ENCODE measurements at regions not wholly inside any gene's neighbourhood (a gene's known extent, or its start where the extent isn't known, plus 50 kb on each side); places are given as distances from the start of the nearest gene placed in this dataset.
"Not testable (repeated sequence)": the region's sequence is repeated elsewhere in the genome, so short reads cannot be mapped to it uniquely, and the experiment has no call there.

- TF ChIP-seq CTCF, POLR2A (IDR thresholded peaks at IDR 0.05): not testable (repeated sequence)
Measured at GRCh38 chr4:66115231-66115630, 444.9 kb upstream of the EPHA5 start.

Data from uterus (tissue), 2 donors.